Testis (tissue), 2 donors: ENCODE measurements at regions not wholly inside any gene's neighbourhood (a gene's known extent, or its start where the extent isn't known, plus 50 kb on each side); places are given as distances from the start of the nearest gene placed in this dataset.

ENCODE experiments used
- POLR2A ChIP-seq: fragments of 450-650 bp; IDR thresholded peaks from one replicate; pipeline ENCODE4 v1.6.1; 2017; ENCODE audit warnings: antibody characterized with exemption, mild to moderate bottlenecking, moderate library complexity
- TF ChIP-seq, protein P1 (sequence below), 3 experiments: fragments of 450-650 bp in 2 of 3; fragments of 200-600 bp in 1 of 3; sonication (generic) in 1 of 3; IDR thresholded peaks; one replicate each; pipeline ENCODE4 v1.5.1; 2016 to 2019; ENCODE audit warnings: antibody characterized with exemption in 3 of 3, mild to moderate bottlenecking in 2 of 3, moderate library complexity in 1 of 3

- TF ChIP-seq, protein P1, sequence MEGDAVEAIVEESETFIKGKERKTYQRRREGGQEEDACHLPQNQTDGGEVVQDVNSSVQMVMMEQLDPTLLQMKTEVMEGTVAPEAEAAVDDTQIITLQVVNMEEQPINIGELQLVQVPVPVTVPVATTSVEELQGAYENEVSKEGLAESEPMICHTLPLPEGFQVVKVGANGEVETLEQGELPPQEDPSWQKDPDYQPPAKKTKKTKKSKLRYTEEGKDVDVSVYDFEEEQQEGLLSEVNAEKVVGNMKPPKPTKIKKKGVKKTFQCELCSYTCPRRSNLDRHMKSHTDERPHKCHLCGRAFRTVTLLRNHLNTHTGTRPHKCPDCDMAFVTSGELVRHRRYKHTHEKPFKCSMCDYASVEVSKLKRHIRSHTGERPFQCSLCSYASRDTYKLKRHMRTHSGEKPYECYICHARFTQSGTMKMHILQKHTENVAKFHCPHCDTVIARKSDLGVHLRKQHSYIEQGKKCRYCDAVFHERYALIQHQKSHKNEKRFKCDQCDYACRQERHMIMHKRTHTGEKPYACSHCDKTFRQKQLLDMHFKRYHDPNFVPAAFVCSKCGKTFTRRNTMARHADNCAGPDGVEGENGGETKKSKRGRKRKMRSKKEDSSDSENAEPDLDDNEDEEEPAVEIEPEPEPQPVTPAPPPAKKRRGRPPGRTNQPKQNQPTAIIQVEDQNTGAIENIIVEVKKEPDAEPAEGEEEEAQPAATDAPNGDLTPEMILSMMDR (IDR thresholded peaks at IDR 0.05), result no peak
- no peak for TF ChIP-seq POLR2A
Observed at GRCh38 chr15:94722024-94722636, 490.8 kb downstream of the MCTP2 start.
